A673 (cell line): ENCODE measurements at regions not wholly inside any gene's neighbourhood (a gene's known extent, or its start where the extent isn't known, plus 50 kb on each side); places are given as distances from the start of the nearest gene placed in this dataset.

Source experiments
- BruUV-seq: library from RNA; stranded (reverse); fragments of 400-500 nt; replicated peaks from 2 replicates; lab custom pipeline; 2021; lab: Mats Ljungman, UMichigan
- CTCF ChIA-PET: fragments of 300-600 bp; sonication (Branson Sonifier 250); formaldehyde crosslinking; loops from one replicate; lab custom pipeline; 2022; ENCODE audit warnings: antibody characterized with exemption; lab: Charles Lee
- POLR2A ChIA-PET: fragments of 300-600 bp; sonication (Branson Sonifier 250); formaldehyde crosslinking; loops from one replicate; lab custom pipeline; 2022; ENCODE audit warnings: antibody characterized with exemption; ENCODE audit not compliant: low non-redundant PET; lab: Charles Lee
- DNase-seq: peaks from one replicate; pipeline ENCODE4 v3.0.0-alpha.2; 2015; ENCODE audit warnings: low spot score
- H3K27ac ChIP-seq: fragments of 200-600 bp; sonication (generic); 2 replicates; pipeline ENCODE4 v1.5.1; 2016; ENCODE audit warnings: mixed run types, low read depth, mild to moderate bottlenecking, mixed read lengths, antibody characterized with exemption, low read length; ENCODE audit not compliant: poor library complexity, severe bottlenecking
- H3K27me3 ChIP-seq: fragments of 200-600 bp; sonication (generic); replicated peaks from 2 replicates; pipeline ENCODE4 v1.6.1; 2017; ENCODE audit warnings: mixed run types, low read depth, mild to moderate bottlenecking, mixed read lengths, antibody characterized with exemption, low read length; ENCODE audit not compliant: insufficient read depth, poor library complexity
- H3K36me3 ChIP-seq: fragments of 200-600 bp; sonication (generic); 2 replicates; pipeline ENCODE4 v1.6.1; 2016; ENCODE audit warnings: mixed run types, mild to moderate bottlenecking, mixed read lengths, antibody characterized with exemption, low read length; ENCODE audit not compliant: insufficient read depth, poor library complexity, severe bottlenecking
- H3K4me1 ChIP-seq: fragments of 200-600 bp; sonication (generic); 2 replicates; pipeline ENCODE4 v1.6.1; 2017; ENCODE audit warnings: mixed run types, mild to moderate bottlenecking, mixed read lengths, antibody characterized with exemption, low read length; ENCODE audit not compliant: insufficient read depth, poor library complexity, severe bottlenecking
- H3K4me3 ChIP-seq: fragments of 200-600 bp; sonication (generic); 2 replicates; pipeline ENCODE4 v1.5.1; 2016; ENCODE audit warnings: low read depth, mixed run types, mild to moderate bottlenecking, mixed read lengths, low read length; ENCODE audit not compliant: poor library complexity, severe bottlenecking
- H3K9me3 ChIP-seq: fragments of 200-600 bp; sonication (generic); 2 replicates; pipeline ENCODE4 v1.6.1; 2016; ENCODE audit warnings: mixed run types, low read depth, mild to moderate bottlenecking, mixed read lengths, antibody characterized with exemption, low read length; ENCODE audit not compliant: poor library complexity, severe bottlenecking
- CTCF ChIP-seq: fragments of 300-800, 200-600 bp; sonication (generic); conservative IDR thresholded peaks from 2 replicates; pipeline ENCODE4 v1.5.1; 2017; ENCODE audit warnings: low read depth, mild to moderate bottlenecking, antibody characterized with exemption, low read length, moderate library complexity, mixed read lengths
- EZH2 ChIP-seq: fragments of 200-600 bp; sonication (generic); IDR thresholded peaks from 2 replicates; pipeline ENCODE4 v1.6.1; 2017; ENCODE audit warnings: borderline replicate concordance, low read depth, mild to moderate bottlenecking, mixed read lengths, antibody characterized with exemption, low read length; ENCODE audit not compliant: poor library complexity, severe bottlenecking
- intact Hi-C: fragments of 100-400 bp; cut with micrococcal nuclease; formaldehyde crosslinking; loops from one replicate; pipeline ENCODE4 v1.10.0; 2022; ENCODE audit not compliant: unreplicated experiment

- Histone ChIP-seq H3K4me1 (peaks cover 23% of the 10 kb centered on the region), H3K9me3 (no peaks in the 10 kb centered on the region), H3K36me3 (no peaks in the 10 kb centered on the region), H3K4me3 (peak overlapping the region; percentile 59), H3K27me3 (no peaks in the 10 kb centered on the region), H3K27ac (peak overlapping the region; percentile 96)
- TF ChIP-seq EZH2 = no peak
- TF ChIP-seq CTCF = no peak
- BruUV-seq = TSS peak; percentile 94
- POLR2A ChIA-PET = interaction anchor here (0.5 to 2.4 kb wide), 8 partner anchors 13 to 977 kb away, joined by 3 to 74 read pairs (median 4); a partner anchor contains a TSS
- peak; percentile 85 for DNase-seq
- CTCF ChIA-PET = no interaction called here
- intact Hi-C loops = loop anchor here (2.0 to 10.0 kb wide), 4 partner anchors 13 to 1109 kb away; a partner anchor contains a TSS
Observed at GRCh38 chr6:27133281-27134227, 113.9 kb upstream of the PRSS16 start.

GRCh38 chr6:27135087-27135657, 112.3 kb upstream of the PRSS16 start:
- Histone ChIP-seq H3K4me1 (peaks cover 14% of the 10 kb centered on the region), H3K4me3 (no peak overlapping the region), H3K36me3 (no peaks in the 10 kb centered on the region), H3K9me3 (no peaks in the 10 kb centered on the region), H3K27me3 (no peaks in the 10 kb centered on the region), H3K27ac (peak overlapping the region; percentile 96)
- no TSS peak for BruUV-seq
- DNase-seq = no peak
- CTCF ChIA-PET = no interaction called here
- POLR2A ChIA-PET = no interaction called here
- intact Hi-C loops = loop anchor here (10.0 kb wide), 1 partner anchor 1110 kb away; a partner anchor contains a TSS
- TF ChIP-seq EZH2 = no peak
- no peak for TF ChIP-seq CTCF

- ChIA-PET CTCF (no interaction called here), POLR2A (no interaction called here)
- no TSS peak for BruUV-seq
- Histone ChIP-seq H3K4me1 (peaks cover 7% of the 10 kb centered on the region), H3K27me3 (no peaks in the 10 kb centered on the region), H3K9me3 (no peaks in the 10 kb centered on the region), H3K4me3 (no peak overlapping the region), H3K27ac (peak overlapping the region; percentile 29), H3K36me3 (no peaks in the 10 kb centered on the region)
- DNase-seq = no peak
- TF ChIP-seq EZH2 = no peak
- TF ChIP-seq CTCF = no peak
- intact Hi-C loops = loop anchor here (10.0 kb wide), 1 partner anchor 1111 kb away; a partner anchor contains a TSS
Observed at GRCh38 chr6:27136077-27136644, 111.3 kb upstream of the PRSS16 start.
